OCI-LY7 (cell line): ENCODE measurements at regions not wholly inside any gene's neighbourhood (a gene's known extent, or its start where the extent isn't known, plus 50 kb on each side); places are given as distances from the start of the nearest gene placed in this dataset.

Experiments
- EZH2phosphoT487 ChIP-seq: fragments of 200-600 bp; sonication (generic); IDR thresholded peaks from 2 replicates; pipeline ENCODE4 v1.6.1; 2018; ENCODE audit warnings: low read depth, borderline replicate concordance, mild to moderate bottlenecking, mixed run types, antibody characterized with exemption, low read length, moderate library complexity, mixed read lengths
- TF ChIP-seq, protein P1 (sequence below): fragments of 200-600 bp; sonication (generic); conservative IDR thresholded peaks from 2 replicates; pipeline ENCODE4 v1.5.1; 2014; ENCODE audit warnings: mild to moderate bottlenecking, antibody characterized with exemption, low read length, moderate library complexity, mixed read lengths

DNA sequence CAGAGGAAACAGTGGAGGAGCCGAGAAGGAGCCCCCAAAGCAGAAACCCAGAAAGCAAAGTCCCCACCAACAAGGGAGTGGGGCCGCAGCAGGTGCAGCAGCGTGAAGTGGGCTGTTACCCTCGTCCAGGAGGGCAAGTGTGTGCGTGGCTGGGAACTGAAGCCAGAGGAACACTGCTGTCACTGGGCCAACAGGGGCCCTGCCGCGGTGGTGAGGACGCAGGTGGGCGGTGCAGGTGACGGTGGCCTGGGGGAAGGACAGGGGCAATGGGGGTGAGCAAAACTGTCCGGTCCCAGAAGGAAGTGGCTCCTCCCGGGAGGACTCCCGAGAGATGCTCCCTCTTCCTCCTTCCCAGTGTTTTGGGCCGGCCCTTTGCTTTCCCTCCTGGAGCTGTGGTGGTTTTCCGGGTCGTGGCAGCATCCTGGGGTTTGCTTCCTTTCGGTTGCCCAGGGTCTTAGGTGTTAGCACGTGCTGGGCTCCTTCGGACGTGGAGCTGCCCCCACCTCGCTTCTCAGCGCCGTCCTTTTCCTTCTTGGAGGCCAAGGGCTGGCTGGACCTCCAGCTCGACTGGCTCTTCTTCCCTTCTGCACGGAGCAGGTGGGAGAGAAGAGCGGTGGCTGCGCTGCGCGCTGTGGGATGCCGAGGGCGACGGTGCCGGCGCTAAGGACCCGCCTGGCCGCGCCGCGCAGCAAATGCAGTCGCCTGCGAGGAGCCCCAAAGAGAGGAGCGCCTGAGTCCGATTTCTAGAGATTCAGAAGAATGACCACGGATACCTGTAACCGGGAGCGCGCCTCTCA lies 62.7 kb upstream of the SLC2A12 start:
- TF ChIP-seq, protein P1, sequence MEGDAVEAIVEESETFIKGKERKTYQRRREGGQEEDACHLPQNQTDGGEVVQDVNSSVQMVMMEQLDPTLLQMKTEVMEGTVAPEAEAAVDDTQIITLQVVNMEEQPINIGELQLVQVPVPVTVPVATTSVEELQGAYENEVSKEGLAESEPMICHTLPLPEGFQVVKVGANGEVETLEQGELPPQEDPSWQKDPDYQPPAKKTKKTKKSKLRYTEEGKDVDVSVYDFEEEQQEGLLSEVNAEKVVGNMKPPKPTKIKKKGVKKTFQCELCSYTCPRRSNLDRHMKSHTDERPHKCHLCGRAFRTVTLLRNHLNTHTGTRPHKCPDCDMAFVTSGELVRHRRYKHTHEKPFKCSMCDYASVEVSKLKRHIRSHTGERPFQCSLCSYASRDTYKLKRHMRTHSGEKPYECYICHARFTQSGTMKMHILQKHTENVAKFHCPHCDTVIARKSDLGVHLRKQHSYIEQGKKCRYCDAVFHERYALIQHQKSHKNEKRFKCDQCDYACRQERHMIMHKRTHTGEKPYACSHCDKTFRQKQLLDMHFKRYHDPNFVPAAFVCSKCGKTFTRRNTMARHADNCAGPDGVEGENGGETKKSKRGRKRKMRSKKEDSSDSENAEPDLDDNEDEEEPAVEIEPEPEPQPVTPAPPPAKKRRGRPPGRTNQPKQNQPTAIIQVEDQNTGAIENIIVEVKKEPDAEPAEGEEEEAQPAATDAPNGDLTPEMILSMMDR = no peak
- TF ChIP-seq EZH2phosphoT487 = no peak
